Rectal smooth muscle tissue (tissue), 1 donor: ENCODE measurements at regions not wholly inside any gene's neighbourhood (a gene's known extent, or its start where the extent isn't known, plus 50 kb on each side); places are given as distances from the start of the nearest gene placed in this dataset.
"Not testable (repeated sequence)": the region's sequence is repeated elsewhere in the genome, so short reads cannot be mapped to it uniquely, and the experiment has no call there.

Experiments
- H3K27ac ChIP-seq: one replicate; pipeline ENCODE4 v1.7.0; 2013; ENCODE audit warnings: low read depth, low read length, inconsistent platforms
- H3K27me3 ChIP-seq: one replicate; pipeline ENCODE4 v1.7.0; 2013; ENCODE audit warnings: low read length; ENCODE audit not compliant: control insufficient read depth, insufficient read depth
- H3K36me3 ChIP-seq: one replicate; pipeline ENCODE4 v1.7.0; 2013; ENCODE audit warnings: low read length; ENCODE audit not compliant: control insufficient read depth, insufficient read depth
- H3K4me1 ChIP-seq: one replicate; pipeline ENCODE4 v1.7.0; 2013; ENCODE audit warnings: low read length; ENCODE audit not compliant: control insufficient read depth, insufficient read depth
- H3K4me3 ChIP-seq: one replicate; pipeline ENCODE4 v1.7.0; 2013; ENCODE audit warnings: low read length
- H3K9ac ChIP-seq: one replicate; pipeline ENCODE4 v1.7.0; 2013; ENCODE audit warnings: low read length

GRCh38 chr14:22381766-22382165 lies 207.3 kb downstream of the DAD1 start:
- Histone ChIP-seq H3K4me3 (no peak overlapping the region), H3K27ac (no peak overlapping the region), H3K9ac (no peak overlapping the region), H3K27me3 (no peaks in the 10 kb centered on the region), H3K36me3 (no peaks in the 10 kb centered on the region), H3K4me1 (peaks cover 7% of the 10 kb centered on the region)

GRCh38 chr14:22381408-22381760 lies 207.6 kb downstream of the DAD1 start:
- H3K27ac ChIP-seq = no peak overlapping the region

GRCh38 chr14:22380571-22381407 lies 208.2 kb downstream of the DAD1 start:
- Histone ChIP-seq H3K36me3 (no peaks in the 10 kb centered on the region), H3K4me1 (peaks cover 7% of the 10 kb centered on the region), H3K9ac (no peak overlapping the region), H3K4me3 (no peak overlapping the region), H3K27me3 (no peaks in the 10 kb centered on the region), H3K27ac (peak overlapping the region; percentile 40)

More at GRCh38 chr14:22381408-22381760, 207.6 kb downstream of the DAD1 start:
- H3K4me3 ChIP-seq = no peak overlapping the region
- no peaks in the 10 kb centered on the region for H3K36me3 ChIP-seq
- no peak overlapping the region for H3K9ac ChIP-seq
- H3K27me3 ChIP-seq = no peaks in the 10 kb centered on the region
- peaks cover 7% of the 10 kb centered on the region for H3K4me1 ChIP-seq

- H3K27ac ChIP-seq = no peak overlapping the region
- H3K4me3 ChIP-seq = no peak overlapping the region
- H3K36me3 ChIP-seq = no peaks in the 10 kb centered on the region
- H3K27me3 ChIP-seq = no peaks in the 10 kb centered on the region
- peaks cover 7% of the 10 kb centered on the region for H3K4me1 ChIP-seq
- no peak overlapping the region for H3K9ac ChIP-seq
These were observed 209.3 kb downstream of the DAD1 start for GRCh38 chr14:22379727-22380126.

GRCh38 chr14:22378181-22378580 lies 210.8 kb downstream of the DAD1 start:
- Histone ChIP-seq H3K36me3 (no peaks in the 10 kb centered on the region), H3K27me3 (no peaks in the 10 kb centered on the region), H3K27ac (no peak overlapping the region), H3K4me3 (no peak overlapping the region), H3K4me1 (peaks cover 7% of the 10 kb centered on the region), H3K9ac (no peak overlapping the region)

- Histone ChIP-seq H3K27ac (no peak overlapping the region), H3K36me3 (no peaks in the 10 kb centered on the region), H3K9ac (no peak overlapping the region), H3K4me3 (no peak overlapping the region), H3K4me1 (no peaks in the 10 kb centered on the region), H3K27me3 (no peaks in the 10 kb centered on the region)
These were observed 213.6 kb downstream of the DAD1 start for GRCh38 chr14:22375321-22375930.

GRCh38 chr14:22370084-22370847 lies 218.8 kb downstream of the DAD1 start:
- no peak overlapping the region for H3K4me3 ChIP-seq
- H3K36me3 ChIP-seq = no peaks in the 10 kb centered on the region
- H3K27ac ChIP-seq = no peak overlapping the region
- H3K4me1 ChIP-seq = no peaks in the 10 kb centered on the region
- H3K27me3 ChIP-seq = no peaks in the 10 kb centered on the region
- no peak overlapping the region for H3K9ac ChIP-seq

- Histone ChIP-seq H3K36me3 (no peaks in the 10 kb centered on the region), H3K27ac (no peak overlapping the region), H3K9ac (no peak overlapping the region), H3K4me3 (no peak overlapping the region), H3K27me3 (no peaks in the 10 kb centered on the region), H3K4me1 (no peaks in the 10 kb centered on the region)
These were observed 230.3 kb downstream of the DAD1 start for GRCh38 chr14:22358726-22359125.

- not testable (repeated sequence) for H3K27ac ChIP-seq, H3K4me3 ChIP-seq, H3K36me3 ChIP-seq, H3K4me1 ChIP-seq, H3K27me3 ChIP-seq, H3K9ac ChIP-seq
These were observed 239.7 kb downstream of the DAD1 start for GRCh38 chr14:22349281-22349680.

- H3K9ac ChIP-seq = no peak overlapping the region
- no peaks in the 10 kb centered on the region for H3K36me3 ChIP-seq
- no peaks in the 10 kb centered on the region for H3K27me3 ChIP-seq
- no peak overlapping the region for H3K4me3 ChIP-seq
- H3K27ac ChIP-seq = no peak overlapping the region
- H3K4me1 ChIP-seq = peaks cover 1% of the 10 kb centered on the region
These were observed 244.4 kb downstream of the DAD1 start for GRCh38 chr14:22344673-22345072.

- H3K27ac ChIP-seq, H3K9ac ChIP-seq, H3K36me3 ChIP-seq, H3K4me3 ChIP-seq, H3K27me3 ChIP-seq, H3K4me1 ChIP-seq: not testable (repeated sequence)
These were observed 244.8 kb downstream of the DAD1 start for GRCh38 chr14:22344209-22344608.

GRCh38 chr14:22341049-22341448 lies 248.0 kb downstream of the DAD1 start:
- H3K9ac ChIP-seq = no peak overlapping the region
- no peaks in the 10 kb centered on the region for H3K36me3 ChIP-seq

More at GRCh38 chr14:22341049-22341448, 248.0 kb downstream of the DAD1 start:
- no peaks in the 10 kb centered on the region for H3K27me3 ChIP-seq
- H3K4me1 ChIP-seq = peaks cover 6% of the 10 kb centered on the region
- H3K4me3 ChIP-seq = no peak overlapping the region
- no peak overlapping the region for H3K27ac ChIP-seq
